Loucy (cell line): ENCODE measurements at regions not wholly inside any gene's neighbourhood (a gene's known extent, or its start where the extent isn't known, plus 50 kb on each side); places are given as distances from the start of the nearest gene placed in this dataset.

Experiments used
- EZH2phosphoT487 ChIP-seq: fragments of 200-600 bp; IDR thresholded peaks from 2 replicates; pipeline ENCODE4 v1.6.1; 2018; ENCODE audit warnings: antibody characterized with exemption, mild to moderate bottlenecking, moderate library complexity, borderline replicate concordance
- TF ChIP-seq, protein P1 (sequence below): fragments of 200-600 bp; sonication (generic); conservative IDR thresholded peaks from 2 replicates; pipeline ENCODE4 v1.5.1; 2014; ENCODE audit warnings: mild to moderate bottlenecking, antibody characterized with exemption, low read length

DNA sequence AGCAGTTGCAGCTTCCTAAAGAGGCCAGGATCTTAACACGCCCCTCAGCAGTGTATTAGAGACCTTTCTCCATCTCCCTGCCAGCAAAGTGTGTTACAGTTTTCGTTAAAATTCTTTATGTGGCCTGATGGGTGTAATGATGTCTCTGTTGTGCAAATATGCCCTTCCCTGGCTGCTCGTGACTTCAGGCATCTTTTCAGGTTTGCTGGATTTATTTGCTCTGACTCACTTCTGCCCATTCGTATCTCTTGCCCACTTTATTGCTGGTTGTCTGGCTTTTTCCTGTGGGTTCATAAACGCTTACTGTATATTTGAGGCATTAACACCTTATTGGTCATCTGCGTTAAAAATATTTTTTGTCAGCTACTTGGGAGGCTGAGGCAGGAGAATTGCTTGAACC, 134.5 kb downstream of the ASB1 start:
- TF ChIP-seq, protein P1, sequence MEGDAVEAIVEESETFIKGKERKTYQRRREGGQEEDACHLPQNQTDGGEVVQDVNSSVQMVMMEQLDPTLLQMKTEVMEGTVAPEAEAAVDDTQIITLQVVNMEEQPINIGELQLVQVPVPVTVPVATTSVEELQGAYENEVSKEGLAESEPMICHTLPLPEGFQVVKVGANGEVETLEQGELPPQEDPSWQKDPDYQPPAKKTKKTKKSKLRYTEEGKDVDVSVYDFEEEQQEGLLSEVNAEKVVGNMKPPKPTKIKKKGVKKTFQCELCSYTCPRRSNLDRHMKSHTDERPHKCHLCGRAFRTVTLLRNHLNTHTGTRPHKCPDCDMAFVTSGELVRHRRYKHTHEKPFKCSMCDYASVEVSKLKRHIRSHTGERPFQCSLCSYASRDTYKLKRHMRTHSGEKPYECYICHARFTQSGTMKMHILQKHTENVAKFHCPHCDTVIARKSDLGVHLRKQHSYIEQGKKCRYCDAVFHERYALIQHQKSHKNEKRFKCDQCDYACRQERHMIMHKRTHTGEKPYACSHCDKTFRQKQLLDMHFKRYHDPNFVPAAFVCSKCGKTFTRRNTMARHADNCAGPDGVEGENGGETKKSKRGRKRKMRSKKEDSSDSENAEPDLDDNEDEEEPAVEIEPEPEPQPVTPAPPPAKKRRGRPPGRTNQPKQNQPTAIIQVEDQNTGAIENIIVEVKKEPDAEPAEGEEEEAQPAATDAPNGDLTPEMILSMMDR: no peak
- no peak for TF ChIP-seq EZH2phosphoT487
